Lung microvascular endothelial cell (primary cell): ENCODE measurements at regions not wholly inside any gene's neighbourhood (a gene's known extent, or its start where the extent isn't known, plus 50 kb on each side); places are given as distances from the start of the nearest gene placed in this dataset.
"Not testable (repeated sequence)": the region's sequence is repeated elsewhere in the genome, so short reads cannot be mapped to it uniquely, and the experiment has no call there.

Experiments
- DNase-seq, 2 donors: peaks; one replicate each; pipeline versions ENCODE4 v3.0.0 to v3.0.0-alpha.2; 2010; ENCODE audit warnings: low read depth in 2 of 2

- DNase-seq = no peak
These were observed 95.7 kb upstream of the FRMPD4 start for GRCh38 chrX:12042615-12043014.

DNA sequence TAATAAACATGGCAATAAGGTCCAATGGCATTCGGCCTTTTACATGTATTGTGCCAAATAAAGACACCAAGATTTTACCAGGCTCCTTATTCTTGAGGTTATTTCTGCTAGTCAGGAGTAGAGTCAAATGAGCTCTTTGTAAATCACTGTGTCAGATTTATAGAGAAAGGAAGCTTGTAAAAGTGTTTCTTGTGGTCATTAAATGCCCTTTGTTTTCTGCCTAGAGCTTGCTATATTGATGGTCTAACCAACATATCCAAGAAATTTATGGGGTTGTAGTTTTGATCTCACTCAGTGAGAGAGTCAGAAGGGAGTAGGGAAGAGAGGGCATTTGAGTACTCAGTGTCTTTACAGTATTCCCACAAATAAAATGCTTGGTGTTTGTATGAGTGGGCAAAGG, 86.2 kb upstream of the FRMPD4 start:
- DNase-seq = no peak

DNA sequence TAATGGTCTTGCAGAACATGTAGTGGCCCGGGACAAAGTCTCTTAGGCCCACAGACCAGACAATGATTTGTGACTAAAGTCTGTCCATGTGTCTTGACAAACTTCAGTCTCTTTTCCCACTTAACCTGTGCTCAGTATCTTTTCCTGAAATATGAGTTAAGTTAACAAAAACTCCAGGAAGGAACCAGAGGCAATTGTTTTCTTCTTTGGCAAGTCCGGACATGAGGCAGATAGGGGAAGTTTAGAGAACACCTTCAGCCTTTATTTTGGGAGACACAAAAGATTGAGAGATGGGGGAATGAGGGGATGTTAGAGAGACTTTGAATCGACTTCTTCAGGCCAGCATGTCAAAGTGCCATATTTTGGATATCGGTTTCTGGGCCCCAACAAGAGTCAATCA, 80.2 kb upstream of the FRMPD4 start:
- no peak for DNase-seq

DNA sequence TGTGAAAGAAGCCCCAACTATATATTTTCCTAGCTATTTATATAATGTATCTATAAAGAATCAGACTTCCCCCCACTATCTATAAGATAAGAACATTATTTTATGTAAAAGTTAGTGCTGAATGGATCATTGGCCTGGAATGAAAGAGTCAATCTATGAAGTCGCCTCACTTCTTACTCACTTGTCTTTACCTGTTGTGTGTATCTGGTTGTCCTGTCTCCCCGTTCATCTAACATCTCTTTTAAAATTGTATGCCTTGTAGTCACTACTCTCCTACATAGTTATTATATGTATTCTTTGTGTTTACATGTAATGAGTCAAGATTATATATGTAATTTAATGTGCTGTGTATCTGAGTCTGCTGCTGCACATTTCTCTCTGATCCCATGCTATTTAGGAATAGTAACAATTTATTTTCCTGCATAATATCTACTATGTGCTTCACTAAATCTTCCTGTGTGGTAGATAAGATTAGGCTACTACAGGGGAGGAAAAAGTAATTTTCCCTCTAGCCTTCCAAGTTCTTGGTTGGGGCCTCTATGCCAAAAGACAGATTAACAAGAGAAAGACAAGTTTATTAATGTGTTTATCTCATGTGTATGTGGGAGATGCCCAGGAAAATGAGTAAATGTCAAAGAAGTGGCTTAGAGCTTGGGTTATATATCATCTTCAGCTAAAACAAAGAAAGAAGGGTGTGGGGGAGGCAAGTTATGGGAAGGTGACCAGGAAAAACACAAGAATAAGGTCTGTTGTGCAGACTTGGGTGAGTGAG, 77.6 kb upstream of the FRMPD4 start:
- DNase-seq = no peak

DNA sequence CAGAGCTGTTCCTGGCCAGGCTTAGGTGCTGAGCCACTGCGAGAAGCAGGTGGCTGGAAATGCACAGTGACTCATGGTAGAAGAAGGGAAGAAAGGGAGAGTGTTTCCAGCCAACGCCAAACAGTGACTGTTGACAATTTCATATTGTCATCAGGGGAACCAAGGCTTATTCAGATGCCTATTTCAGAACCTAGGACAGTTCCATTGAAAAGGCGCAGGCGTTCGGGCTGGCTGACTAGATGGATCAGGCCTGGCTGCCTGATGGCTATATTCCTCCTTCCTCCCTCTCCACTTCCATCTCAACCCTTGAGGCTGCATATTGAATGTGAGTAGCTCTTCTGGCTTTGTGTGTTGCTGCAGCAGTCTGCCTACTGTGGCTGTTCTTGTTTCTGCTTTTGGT, 73.0 kb upstream of the FRMPD4 start:
- peak; percentile 12 to 20 for DNase-seq

- DNase-seq = no peak
These were observed 62.2 kb upstream of the FRMPD4 start for GRCh38 chrX:12076046-12076445.

- DNase-seq = peak; percentile 19 to 42
These were observed 58.0 kb upstream of the FRMPD4 start for GRCh38 chrX:12080265-12080664.

- not testable (repeated sequence) for DNase-seq
These were observed 55.3 kb upstream of the FRMPD4 start for GRCh38 chrX:12082959-12083358.
